NCI-H1436 (cell line): ENCODE measurements at regions not wholly inside any gene's neighbourhood (a gene's known extent, or its start where the extent isn't known, plus 50 kb on each side); places are given as distances from the start of the nearest gene placed in this dataset.

Experiments
- DNase-seq: peaks from one replicate; lab custom pipeline; 2025; lab: John Stamatoyannopoulos, UW

- DNase-seq = no peak
These were observed 560.4 kb upstream of the KLHL29 start for GRCh38 chr2:22824618-22825017.

- no peak for DNase-seq
These were observed 558.3 kb upstream of the KLHL29 start for GRCh38 chr2:22826703-22827102.

GRCh38 chr2:22829791-22830190, 555.2 kb upstream of the KLHL29 start:
- no peak for DNase-seq

- no peak for DNase-seq
These were observed 552.8 kb upstream of the KLHL29 start for GRCh38 chr2:22832196-22832595.

DNA sequence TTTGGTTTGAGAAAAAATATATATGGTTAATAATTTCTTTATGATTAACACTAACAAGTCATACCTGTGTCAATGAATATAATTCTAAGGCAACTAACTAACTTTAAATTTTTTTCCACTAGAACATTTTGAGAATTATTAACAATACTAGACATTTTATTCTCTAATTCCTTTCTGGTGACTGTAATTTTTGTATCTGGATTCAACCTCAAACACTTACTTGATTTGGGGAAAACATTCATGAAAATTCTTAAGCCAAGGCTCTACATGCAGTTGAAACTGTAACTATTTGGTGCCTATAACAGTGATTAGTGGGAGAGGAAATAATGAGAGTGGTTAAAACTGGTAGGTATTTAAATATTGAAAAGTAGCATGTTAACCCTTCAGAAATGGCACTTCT, 546.5 kb upstream of the KLHL29 start:
- no peak for DNase-seq

DNA sequence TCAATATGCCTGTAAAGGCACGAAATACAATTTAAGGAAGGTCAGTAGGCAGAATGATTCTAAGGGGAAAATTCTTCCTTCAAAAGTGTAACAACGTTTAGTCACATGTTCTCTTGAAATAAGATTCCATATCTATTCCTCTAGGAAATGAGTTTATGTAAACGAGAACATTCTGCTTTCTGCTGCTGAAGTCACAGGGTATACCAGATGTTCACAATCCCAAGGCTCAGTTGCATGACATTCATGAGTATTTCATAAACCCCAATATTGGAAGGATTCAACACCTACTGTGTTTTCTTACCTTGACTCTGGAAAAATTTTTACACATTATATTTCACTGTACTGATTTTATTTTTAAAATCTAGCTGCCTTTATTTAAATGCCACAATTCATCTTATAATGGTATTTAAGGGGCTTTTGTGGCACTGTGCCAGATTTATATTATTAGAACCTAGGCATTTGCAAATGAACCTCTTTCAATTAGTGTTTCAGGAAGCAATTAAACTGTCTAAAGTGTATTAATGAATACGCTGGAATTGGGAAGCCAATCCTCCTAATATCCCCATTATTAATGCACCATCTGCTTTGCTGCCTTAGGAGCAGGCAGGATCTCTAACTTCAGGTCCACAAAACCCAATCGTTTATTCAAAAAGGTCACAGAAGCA, 542.6 kb upstream of the KLHL29 start:
- no peak for DNase-seq

GRCh38 chr2:22843919-22844537, 541.0 kb upstream of the KLHL29 start:
- DNase-seq = no peak

GRCh38 chr2:22850310-22850709, 534.7 kb upstream of the KLHL29 start:
- no peak for DNase-seq

- DNase-seq = no peak
These were observed 530.4 kb upstream of the KLHL29 start for GRCh38 chr2:22854588-22854987.

GRCh38 chr2:22855081-22855480, 529.9 kb upstream of the KLHL29 start:
- no peak for DNase-seq

- no peak for DNase-seq
These were observed 529.2 kb upstream of the KLHL29 start for GRCh38 chr2:22855761-22856184.

- no peak for DNase-seq
These were observed 517.0 kb upstream of the KLHL29 start for GRCh38 chr2:22867973-22868372.

GRCh38 chr2:22878121-22878520, 506.9 kb upstream of the KLHL29 start:
- no peak for DNase-seq

GRCh38 chr2:22879009-22879863, 505.7 kb upstream of the KLHL29 start:
- DNase-seq = no peak

GRCh38 chr2:22880161-22880560, 504.8 kb upstream of the KLHL29 start:
- DNase-seq = no peak

DNA sequence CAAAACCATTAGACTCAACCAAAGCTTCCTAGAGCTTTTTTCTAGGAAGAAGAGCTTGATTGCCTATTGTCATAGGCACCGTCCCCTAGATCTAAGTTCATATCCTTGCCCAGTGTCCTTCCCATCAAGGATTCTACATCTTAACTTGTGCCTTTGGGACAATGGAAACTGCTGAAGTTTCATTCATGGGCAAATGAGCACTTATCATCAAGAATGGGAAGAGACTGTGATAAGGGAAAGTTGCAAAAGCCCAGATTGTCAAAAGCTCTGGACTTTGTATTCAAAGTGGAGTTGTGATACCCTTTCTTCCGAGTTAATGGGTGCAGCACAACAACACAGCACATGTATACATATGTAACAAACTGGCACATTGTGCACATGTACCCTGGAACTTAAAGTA, 503.0 kb upstream of the KLHL29 start:
- no peak for DNase-seq

- DNase-seq = no peak
These were observed 502.3 kb upstream of the KLHL29 start for GRCh38 chr2:22882643-22883042.

GRCh38 chr2:22883054-22883453, 501.9 kb upstream of the KLHL29 start:
- no peak for DNase-seq

DNA sequence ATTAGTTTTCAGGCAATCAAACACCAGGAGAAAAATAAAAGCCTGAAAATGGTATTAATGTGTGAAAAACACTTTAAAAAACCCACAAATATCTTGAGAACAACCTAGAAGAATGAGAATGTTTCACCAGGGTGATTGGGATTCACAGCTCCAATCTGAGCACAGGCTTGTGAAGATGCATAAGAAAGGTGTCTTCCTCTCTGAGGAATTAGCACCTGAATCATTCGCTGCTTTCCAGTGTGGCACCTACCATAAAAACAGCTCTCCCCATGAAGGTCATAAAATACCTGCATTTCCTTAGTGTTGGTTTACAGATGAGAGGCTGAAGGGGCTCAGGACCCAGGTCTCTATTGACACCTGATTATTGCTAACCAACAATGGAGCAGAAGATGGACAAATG, 499.7 kb upstream of the KLHL29 start:
- DNase-seq = no peak

DNA sequence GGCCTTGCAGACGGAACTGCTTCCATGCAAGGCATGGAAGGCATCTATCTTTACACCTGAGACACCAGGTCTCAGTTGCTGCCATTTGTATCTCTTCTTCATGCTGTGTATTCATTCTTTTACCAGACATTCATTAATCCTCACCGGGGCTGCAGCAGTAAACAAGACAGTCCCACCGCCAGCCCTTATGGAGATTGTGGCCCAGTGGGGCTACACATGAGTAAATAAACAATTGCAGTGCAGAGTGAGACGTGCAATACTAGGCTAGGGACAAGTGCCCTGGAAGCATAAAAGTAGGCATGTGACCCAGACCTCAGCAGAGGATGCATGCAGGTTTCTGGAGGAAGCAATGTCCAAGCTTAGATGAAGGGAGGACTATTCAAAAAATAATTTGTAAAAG, 497.6 kb upstream of the KLHL29 start:
- DNase-seq = no peak

- DNase-seq = no peak
These were observed 497.1 kb upstream of the KLHL29 start for GRCh38 chr2:22887845-22888244.

- DNase-seq = no peak
These were observed 494.8 kb upstream of the KLHL29 start for GRCh38 chr2:22890132-22890531.
